AML-193 (cell line): ENCODE measurements at regions not wholly inside any gene's neighbourhood (a gene's known extent, or its start where the extent isn't known, plus 50 kb on each side); places are given as distances from the start of the nearest gene placed in this dataset.

ENCODE experiments used
- DNase-seq, 2 experiments: peaks; one replicate each; lab custom pipeline; 2025; lab: John Stamatoyannopoulos, UW

- no peak for DNase-seq
Observed at GRCh38 chr20:11043001-11043400, 369.2 kb upstream of the JAG1 start.

GRCh38 chr20:11044561-11044960, 370.8 kb upstream of the JAG1 start:
- DNase-seq: no peak

GRCh38 chr20:11045412-11046175, 371.8 kb upstream of the JAG1 start:
- no peak for DNase-seq

- no peak for DNase-seq
Observed at GRCh38 chr20:11047559-11047958, 373.8 kb upstream of the JAG1 start.

- no peak for DNase-seq
Observed at GRCh38 chr20:11048739-11049138, 374.9 kb upstream of the JAG1 start.

- DNase-seq: no peak
Observed at GRCh38 chr20:11050350-11050749, 376.6 kb upstream of the JAG1 start.

GRCh38 chr20:11051136-11051535, 377.3 kb upstream of the JAG1 start:
- no peak for DNase-seq

GRCh38 chr20:11053310-11053709, 379.5 kb upstream of the JAG1 start:
- no peak for DNase-seq

- DNase-seq: no peak
Observed at GRCh38 chr20:11054266-11054993, 380.6 kb upstream of the JAG1 start.

- DNase-seq: no peak
Observed at GRCh38 chr20:11056414-11056813, 382.6 kb upstream of the JAG1 start.

GRCh38 chr20:11057624-11058023, 383.8 kb upstream of the JAG1 start:
- DNase-seq: no peak

- DNase-seq: no peak
Observed at GRCh38 chr20:11059659-11060058, 385.9 kb upstream of the JAG1 start.

- DNase-seq: no peak
Observed at GRCh38 chr20:11060423-11061185, 386.8 kb upstream of the JAG1 start.

- DNase-seq: no peak
Observed at GRCh38 chr20:11063444-11063843, 389.6 kb upstream of the JAG1 start.

- no peak for DNase-seq
Observed at GRCh38 chr20:11064946-11065345, 391.1 kb upstream of the JAG1 start.

- no peak for DNase-seq
Observed at GRCh38 chr20:11067359-11067758, 393.6 kb upstream of the JAG1 start.

- no peak for DNase-seq
Observed at GRCh38 chr20:11072982-11073381, 399.2 kb upstream of the JAG1 start.

- no peak for DNase-seq
Observed at GRCh38 chr20:11076434-11077105, 402.8 kb upstream of the JAG1 start.

- no peak for DNase-seq
Observed at GRCh38 chr20:11077226-11077625, 403.4 kb upstream of the JAG1 start.

GRCh38 chr20:11080010-11080409, 406.2 kb upstream of the JAG1 start:
- DNase-seq: no peak

GRCh38 chr20:11080781-11081377, 407.1 kb upstream of the JAG1 start:
- DNase-seq: no peak

- DNase-seq: no peak
Observed at GRCh38 chr20:11083841-11084240, 410.0 kb upstream of the JAG1 start.
